B cell (primary cell): ENCODE measurements at regions not wholly inside any gene's neighbourhood (a gene's known extent, or its start where the extent isn't known, plus 50 kb on each side); places are given as distances from the start of the nearest gene placed in this dataset.

ENCODE experiments used
- ATAC-seq: fragments of 200-7000 bp; cut with Tn5 transposase; one replicate; pipeline ENCODE4 v1.10.0; 2021; ENCODE audit warnings: low read depth, mild to moderate bottlenecking, moderate number of reproducible peaks, moderate library complexity
- CTCF ChIA-PET: fragments of 350-600 bp; sonication (Branson Sonifier 250); formaldehyde crosslinking; loops from one replicate; lab custom pipeline; 2021; ENCODE audit warnings: antibody characterized with exemption, inconsistent platforms; lab: Charles Lee
- POLR2A ChIA-PET: fragments of 350-600 bp; sonication (Branson Sonifier 250); formaldehyde crosslinking; loops from one replicate; lab custom pipeline; 2021; ENCODE audit warnings: antibody characterized with exemption; lab: Charles Lee
- DNase-seq: peaks from one replicate; pipeline ENCODE4 v3.0.0; 2013
- H2AFZ ChIP-seq: 2 replicates; pipeline ENCODE4 v1.6.1; 2012; ENCODE audit warnings: mild to moderate bottlenecking, low read depth, low read length; ENCODE audit not compliant: insufficient read depth, poor library complexity, severe bottlenecking
- H3K27ac ChIP-seq, 2 donors: 1 replicate in 1 of 2; 2 replicates in 1 of 2; pipeline ENCODE4 v1.5.1; 2012 to 2013; ENCODE audit warnings: low read length in 2 of 2, mild to moderate bottlenecking in 2 of 2, moderate library complexity in 1 of 2
- H3K27me3 ChIP-seq, 4 experiments: fragments of 200-600 bp in 1 of 4; sonication (generic) in 1 of 4; replicated peaks in 1 of 4; 1 replicate in 2 of 4; 2 replicates in 2 of 4; pipeline versions ENCODE4 v1.6.1 to v1.7.0; 2013 to 2016; ENCODE audit warnings: low read length in 3 of 4, mild to moderate bottlenecking in 2 of 4, mixed read lengths in 1 of 4, moderate library complexity in 1 of 4; ENCODE audit not compliant: insufficient read depth in 4 of 4, control insufficient read depth in 3 of 4; ENCODE audit errors: control extremely low read depth in 1 of 4
- H3K36me3 ChIP-seq, 2 experiments: replicated peaks in 1 of 2; 1 replicate in 1 of 2; 2 replicates in 1 of 2; pipeline versions ENCODE4 v1.6.1 to v1.7.1; 2013; ENCODE audit warnings: low read length in 1 of 2; ENCODE audit not compliant: insufficient read depth in 2 of 2, control insufficient read depth in 1 of 2; ENCODE audit errors: control extremely low read depth in 1 of 2, extremely low read depth in 1 of 2
- H3K4me1 ChIP-seq, 2 donors: fragments of 200-600 bp in 1 of 2; sonication (generic) in 1 of 2; 1 replicate in 1 of 2; 2 replicates in 1 of 2; pipeline versions ENCODE4 v1.5.1 to v1.6.1; 2013 to 2017; ENCODE audit warnings: low read length in 2 of 2; ENCODE audit not compliant: control insufficient read depth in 2 of 2, insufficient read depth in 2 of 2
- H3K4me2 ChIP-seq: replicated peaks from 2 replicates; pipeline ENCODE3; 2012; ENCODE audit warnings: mild to moderate bottlenecking, low read depth, low read length; ENCODE audit not compliant: poor library complexity, severe bottlenecking
- H3K4me3 ChIP-seq, 5 experiments: fragments of 200-600 bp in 1 of 5; sonication (generic) in 1 of 5; 1 replicate in 3 of 5; 2 replicates in 2 of 5; pipeline versions ENCODE4 v1.5.1 to v1.7.0; 2011 to 2016; ENCODE audit warnings: low read length in 4 of 5, mild to moderate bottlenecking in 4 of 5, low read depth in 2 of 5, control low read depth in 1 of 5, moderate library complexity in 1 of 5; ENCODE audit not compliant: insufficient read depth in 1 of 5; ENCODE audit errors: control extremely low read depth in 1 of 5, extremely low read depth in 1 of 5
- H3K79me2 ChIP-seq: fragments of 200-600 bp; sonication (generic); one replicate; pipeline ENCODE4 v1.6.0; 2016; ENCODE audit warnings: low read length; ENCODE audit not compliant: control insufficient read depth, insufficient read depth
- H3K9ac ChIP-seq: fragments of 200-600 bp; sonication (generic); 2 replicates; pipeline ENCODE4 v1.6.1; 2017; ENCODE audit warnings: mild to moderate bottlenecking, low read length, moderate library complexity
- H3K9me3 ChIP-seq, 3 donors: one replicate each; pipeline versions ENCODE4 v1.6.1 to v1.7.1; 2013; ENCODE audit warnings: low read length in 2 of 3; ENCODE audit not compliant: control insufficient read depth in 2 of 3, insufficient read depth in 1 of 3; ENCODE audit errors: control extremely low read depth in 1 of 3
- H4K20me1 ChIP-seq: 2 replicates; pipeline ENCODE4 v1.6.0; 2012; ENCODE audit warnings: mild to moderate bottlenecking, low read length; ENCODE audit not compliant: insufficient read depth, control insufficient read depth, poor library complexity, severe bottlenecking
- H3K27ac Mint-ChIP-seq: one replicate; pipeline ENCODE4 v1.8.0; 2021; ENCODE audit warnings: mixed read lengths
- H3K27me3 Mint-ChIP-seq: one replicate; pipeline ENCODE4 v1.8.0; 2021; ENCODE audit warnings: mixed read lengths
- H3K4me1 Mint-ChIP-seq: one replicate; pipeline ENCODE4 v1.8.0; 2021; ENCODE audit warnings: mixed read lengths
- H3K4me3 Mint-ChIP-seq: one replicate; pipeline ENCODE4 v1.8.0; 2021; ENCODE audit warnings: mixed read lengths
- H3K9me3 Mint-ChIP-seq: one replicate; pipeline ENCODE4 v1.8.0; 2022; ENCODE audit warnings: mixed read lengths; ENCODE audit not compliant: insufficient read depth
- EZH2 ChIP-seq: IDR thresholded peaks from 2 replicates; pipeline ENCODE4 v1.6.1; 2012; ENCODE audit warnings: borderline replicate concordance, low read depth, mild to moderate bottlenecking, moderate library complexity, low read length; ENCODE audit not compliant: insufficient read depth, poor library complexity, severe bottlenecking
- WGBS: methylation state at CpG from one replicate; pipeline ENCODE4 v1.1.5; 2013; ENCODE audit warnings: missing lambda C conversion rate; ENCODE audit not compliant: insufficient coverage; 5-methylcytosine and 5-hydroxymethylcytosine counted together
- intact Hi-C: fragments of 100-400 bp; cut with micrococcal nuclease; formaldehyde crosslinking; loops from one replicate; pipeline ENCODE4 v1.10.0; 2022
- TF ChIP-seq, protein P1 (sequence below): fragments of 200-600 bp; IDR thresholded peaks from one replicate; pipeline ENCODE4 v1.8.0; 2022; ENCODE audit warnings: antibody characterized with exemption, mild to moderate bottlenecking

DNA sequence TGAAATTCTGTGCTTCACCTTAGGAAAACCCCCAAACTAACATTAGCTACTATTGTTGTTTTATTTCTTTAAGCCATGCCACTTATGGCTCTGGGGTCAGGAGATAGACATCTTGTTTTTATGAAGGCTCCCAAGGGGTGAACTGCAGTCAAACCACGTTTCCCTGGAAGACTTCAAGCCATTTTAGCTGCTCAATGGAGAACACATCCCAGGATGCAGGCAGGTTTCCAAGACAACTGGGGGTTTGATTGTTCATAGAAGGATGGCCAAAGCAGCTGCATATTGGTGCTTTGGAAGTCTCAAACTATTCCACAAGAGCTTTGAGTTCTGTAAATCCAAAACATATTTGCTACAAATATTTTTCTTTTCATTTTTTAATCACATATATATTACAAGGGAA is 818.0 kb downstream of the MAFB start:
- Mint-ChIP-seq H3K9me3 (no peaks in the 10 kb centered on the region), H3K4me1 (peaks cover 6% of the 10 kb centered on the region), H3K27ac (no peak overlapping the region), H3K4me3 (no peak overlapping the region), H3K27me3 (peaks cover 7% of the 10 kb centered on the region)
- H3K9ac ChIP-seq = no peak overlapping the region
- no peaks in the 10 kb centered on the region for H4K20me1 ChIP-seq
- intact Hi-C loops = no loop called here
- no peak overlapping the region for H2AFZ ChIP-seq
- H3K4me3 ChIP-seq = no peak overlapping the region
- ATAC-seq = no peak
- H3K36me3 ChIP-seq = no peaks in the 10 kb centered on the region
- H3K27me3 ChIP-seq = no peaks in the 10 kb centered on the region
- H3K4me1 ChIP-seq = no peaks in the 10 kb centered on the region
- WGBS = 20% methylated on average over 1 of the region's 1 CpG
- ChIA-PET POLR2A (no interaction called here), CTCF (no interaction called here)
- no peak overlapping the region for H3K4me2 ChIP-seq
- H3K27ac ChIP-seq = no peak overlapping the region
- H3K9me3 ChIP-seq = no peaks in the 10 kb centered on the region
- H3K79me2 ChIP-seq = no peaks in the 10 kb centered on the region
- DNase-seq = no peak
- TF ChIP-seq EZH2 = no peak
- TF ChIP-seq, protein P1, sequence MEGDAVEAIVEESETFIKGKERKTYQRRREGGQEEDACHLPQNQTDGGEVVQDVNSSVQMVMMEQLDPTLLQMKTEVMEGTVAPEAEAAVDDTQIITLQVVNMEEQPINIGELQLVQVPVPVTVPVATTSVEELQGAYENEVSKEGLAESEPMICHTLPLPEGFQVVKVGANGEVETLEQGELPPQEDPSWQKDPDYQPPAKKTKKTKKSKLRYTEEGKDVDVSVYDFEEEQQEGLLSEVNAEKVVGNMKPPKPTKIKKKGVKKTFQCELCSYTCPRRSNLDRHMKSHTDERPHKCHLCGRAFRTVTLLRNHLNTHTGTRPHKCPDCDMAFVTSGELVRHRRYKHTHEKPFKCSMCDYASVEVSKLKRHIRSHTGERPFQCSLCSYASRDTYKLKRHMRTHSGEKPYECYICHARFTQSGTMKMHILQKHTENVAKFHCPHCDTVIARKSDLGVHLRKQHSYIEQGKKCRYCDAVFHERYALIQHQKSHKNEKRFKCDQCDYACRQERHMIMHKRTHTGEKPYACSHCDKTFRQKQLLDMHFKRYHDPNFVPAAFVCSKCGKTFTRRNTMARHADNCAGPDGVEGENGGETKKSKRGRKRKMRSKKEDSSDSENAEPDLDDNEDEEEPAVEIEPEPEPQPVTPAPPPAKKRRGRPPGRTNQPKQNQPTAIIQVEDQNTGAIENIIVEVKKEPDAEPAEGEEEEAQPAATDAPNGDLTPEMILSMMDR = no peak

- Mint-ChIP-seq H3K4me3 (no peak overlapping the region), H3K27me3 (peaks cover 7% of the 10 kb centered on the region), H3K9me3 (no peaks in the 10 kb centered on the region), H3K27ac (no peak overlapping the region), H3K4me1 (no peaks in the 10 kb centered on the region)
- POLR2A ChIA-PET = no interaction called here
- intact Hi-C loops = no loop called here
- H3K27ac ChIP-seq = no peak overlapping the region
- H2AFZ ChIP-seq = no peak overlapping the region
- no peak overlapping the region for H3K4me3 ChIP-seq
- no peak overlapping the region for H3K9ac ChIP-seq
- H3K9me3 ChIP-seq = no peaks in the 10 kb centered on the region
- 83% methylated on average over 1 of the region's 2 CpGs for WGBS
- H3K27me3 ChIP-seq = no peaks in the 10 kb centered on the region
- no peaks in the 10 kb centered on the region for H4K20me1 ChIP-seq
- H3K4me2 ChIP-seq = no peak overlapping the region
- DNase-seq = no peak
- CTCF ChIA-PET = no interaction called here
- ATAC-seq = no peak
- no peaks in the 10 kb centered on the region for H3K79me2 ChIP-seq
- H3K36me3 ChIP-seq = no peaks in the 10 kb centered on the region
- TF ChIP-seq, protein P1 = no peak
- no peak for TF ChIP-seq EZH2
- H3K4me1 ChIP-seq = no peaks in the 10 kb centered on the region
Observed at GRCh38 chr20:39865446-39865845, 823.6 kb downstream of the MAFB start.
